Body of pancreas (tissue), 4 donors: ENCODE measurements at regions not wholly inside any gene's neighbourhood (a gene's known extent, or its start where the extent isn't known, plus 50 kb on each side); places are given as distances from the start of the nearest gene placed in this dataset.

Experiments
- POLR2A ChIP-seq, 3 donors: fragments of 450-650 bp; IDR thresholded peaks; one replicate each; pipeline ENCODE4 v1.6.1; 2016; ENCODE audit warnings: antibody characterized with exemption in 3 of 3, mild to moderate bottlenecking in 2 of 3
- TF ChIP-seq, protein P1 (sequence below), 7 experiments: fragments of 450-650 bp in 4 of 7; fragments of 200-600 bp in 3 of 7; sonication (generic) in 3 of 7; IDR thresholded peaks; one replicate each; pipeline ENCODE4 v1.5.1; 2016 to 2019; ENCODE audit warnings: antibody characterized with exemption in 7 of 7

DNA sequence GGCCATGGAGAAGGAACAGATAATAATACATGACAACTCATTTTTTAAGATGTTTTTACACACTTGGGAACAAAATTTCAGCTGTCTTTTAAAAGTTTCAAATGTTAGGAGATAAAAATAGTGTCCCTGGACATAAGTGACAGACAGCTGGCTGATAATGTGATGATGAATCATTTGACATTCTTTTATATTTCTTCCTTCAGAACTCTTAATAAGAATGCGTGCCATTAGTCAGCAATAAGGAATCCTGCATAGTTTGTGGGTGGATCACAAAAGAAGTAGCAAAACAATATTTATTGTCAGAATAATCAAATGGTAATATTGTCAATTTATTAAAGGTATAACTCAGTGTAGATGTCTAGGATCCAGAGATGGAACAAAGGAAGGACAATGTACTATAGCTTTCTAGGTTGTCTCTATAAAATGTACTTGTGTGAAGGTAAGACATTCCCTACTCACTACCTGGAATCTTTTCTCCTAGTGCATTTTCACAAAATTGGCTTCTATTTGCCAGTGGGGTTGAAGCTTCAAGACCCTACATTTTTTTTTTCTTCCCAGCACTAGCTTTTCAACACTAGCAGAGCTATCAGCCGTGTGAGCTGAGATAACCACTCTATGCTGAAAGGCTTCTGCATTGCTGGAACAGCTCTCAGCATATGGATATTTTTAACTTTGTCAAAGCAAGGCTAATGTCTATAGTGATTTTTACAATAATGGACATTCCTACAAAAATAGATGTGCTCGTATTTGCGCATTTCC, 175.6 kb upstream of the SLITRK6 start:
- TF ChIP-seq, protein P1, sequence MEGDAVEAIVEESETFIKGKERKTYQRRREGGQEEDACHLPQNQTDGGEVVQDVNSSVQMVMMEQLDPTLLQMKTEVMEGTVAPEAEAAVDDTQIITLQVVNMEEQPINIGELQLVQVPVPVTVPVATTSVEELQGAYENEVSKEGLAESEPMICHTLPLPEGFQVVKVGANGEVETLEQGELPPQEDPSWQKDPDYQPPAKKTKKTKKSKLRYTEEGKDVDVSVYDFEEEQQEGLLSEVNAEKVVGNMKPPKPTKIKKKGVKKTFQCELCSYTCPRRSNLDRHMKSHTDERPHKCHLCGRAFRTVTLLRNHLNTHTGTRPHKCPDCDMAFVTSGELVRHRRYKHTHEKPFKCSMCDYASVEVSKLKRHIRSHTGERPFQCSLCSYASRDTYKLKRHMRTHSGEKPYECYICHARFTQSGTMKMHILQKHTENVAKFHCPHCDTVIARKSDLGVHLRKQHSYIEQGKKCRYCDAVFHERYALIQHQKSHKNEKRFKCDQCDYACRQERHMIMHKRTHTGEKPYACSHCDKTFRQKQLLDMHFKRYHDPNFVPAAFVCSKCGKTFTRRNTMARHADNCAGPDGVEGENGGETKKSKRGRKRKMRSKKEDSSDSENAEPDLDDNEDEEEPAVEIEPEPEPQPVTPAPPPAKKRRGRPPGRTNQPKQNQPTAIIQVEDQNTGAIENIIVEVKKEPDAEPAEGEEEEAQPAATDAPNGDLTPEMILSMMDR (IDR thresholded peaks at IDR 0.05), result no peak
- TF ChIP-seq POLR2A (IDR thresholded peaks at IDR 0.05), result no peak
